ENCODE measurements at regions not wholly inside any gene's neighbourhood (a gene's known extent, or its start where the extent isn't known, plus 50 kb on each side); places are given as distances from the start of the nearest gene placed in this dataset.
"Not testable (repeated sequence)": the region's sequence is repeated elsewhere in the genome, so short reads cannot be mapped to it uniquely, and the experiment has no call there.

- DNase-seq: peak; percentile 21
These were observed 51.3 kb upstream of the LARGE1 start for GRCh38 chr22:33971561-33971961.

GRCh38 chr22:33975841-33976240 is 55.6 kb upstream of the LARGE1 start:
- DNase-seq: peak; percentile 14

- DNase-seq: no peak
These were observed 63.3 kb upstream of the LARGE1 start for GRCh38 chr22:33983558-33983957.

GRCh38 chr22:33984211-33984610 is 63.9 kb upstream of the LARGE1 start:
- DNase-seq: no peak

GRCh38 chr22:33984656-33985285 is 64.5 kb upstream of the LARGE1 start:
- DNase-seq: no peak

- no peak for DNase-seq
These were observed 65.2 kb upstream of the LARGE1 start for GRCh38 chr22:33985506-33985905.

- no peak for DNase-seq
These were observed 66.0 kb upstream of the LARGE1 start for GRCh38 chr22:33986167-33986771.

GRCh38 chr22:33986954-33987353 is 66.7 kb upstream of the LARGE1 start:
- no peak for DNase-seq

GRCh38 chr22:33989263-33989662 is 69.0 kb upstream of the LARGE1 start:
- not testable (repeated sequence) for DNase-seq

GRCh38 chr22:33991620-33992019 is 71.3 kb upstream of the LARGE1 start:
- DNase-seq: no peak

GRCh38 chr22:33996824-33997223 is 76.5 kb upstream of the LARGE1 start:
- DNase-seq: no peak

GRCh38 chr22:34000879-34001526 is 80.7 kb upstream of the LARGE1 start:
- DNase-seq: no peak

- DNase-seq: no peak
These were observed 81.6 kb upstream of the LARGE1 start for GRCh38 chr22:34001701-34002466.

- DNase-seq: no peak
These were observed 83.8 kb upstream of the LARGE1 start for GRCh38 chr22:34004058-34004457.

- no peak for DNase-seq
These were observed 90.0 kb upstream of the LARGE1 start for GRCh38 chr22:34010259-34010658.

- no peak for DNase-seq
These were observed 95.4 kb upstream of the LARGE1 start for GRCh38 chr22:34015642-34016041.

GRCh38 chr22:34017205-34017604 is 96.9 kb upstream of the LARGE1 start:
- no peak for DNase-seq

GRCh38 chr22:34019190-34019845 is 99.0 kb upstream of the LARGE1 start:
- no peak for DNase-seq

GRCh38 chr22:34035209-34035608 is 114.9 kb upstream of the LARGE1 start:
- no peak for DNase-seq

- DNase-seq: no peak
These were observed 116.7 kb upstream of the LARGE1 start for GRCh38 chr22:34036931-34037330.

- no peak for DNase-seq
These were observed 118.7 kb upstream of the LARGE1 start for GRCh38 chr22:34038801-34039555.

GRCh38 chr22:34045311-34045710 is 125.0 kb upstream of the LARGE1 start:
- DNase-seq: no peak

Measured in kidney glomerular epithelial cell (primary cell).